Activated CD4-positive, alpha-beta T cell treated with anti-CD3 and anti-CD28 coated beads for 36 hours (primary cell): ENCODE measurements at regions not wholly inside any gene's neighbourhood (a gene's known extent, or its start where the extent isn't known, plus 50 kb on each side); places are given as distances from the start of the nearest gene placed in this dataset.
"Not testable (repeated sequence)": the region's sequence is repeated elsewhere in the genome, so short reads cannot be mapped to it uniquely, and the experiment has no call there.

ENCODE experiments used
- ATAC-seq: fragments of 200-7000 bp; cut with Tn5 transposase; one replicate; pipeline ENCODE4 v1.10.0; 2021; ENCODE audit warnings: mild to moderate bottlenecking, moderate library complexity
- CTCF ChIA-PET: fragments of 350-600 bp; sonication (Branson Sonifier 250); formaldehyde crosslinking; loops from one replicate; lab custom pipeline; 2021; ENCODE audit warnings: antibody characterized with exemption; lab: Charles Lee
- POLR2A ChIA-PET: fragments of 350-600 bp; sonication (Branson Sonifier 250); formaldehyde crosslinking; loops from one replicate; lab custom pipeline; 2021; ENCODE audit warnings: antibody characterized with exemption, inconsistent platforms; lab: Charles Lee
- DNase-seq: peaks from one replicate; pipeline ENCODE4 v3.0.0-alpha.2; 2020
- H3K27ac Mint-ChIP-seq: one replicate; pipeline ENCODE4 v1.8.0; 2021; ENCODE audit warnings: mixed read lengths
- H3K27me3 Mint-ChIP-seq: one replicate; pipeline ENCODE4 v1.8.0; 2021; ENCODE audit warnings: mixed read lengths
- H3K36me3 Mint-ChIP-seq: one replicate; pipeline ENCODE4 v1.8.0; 2021; ENCODE audit warnings: low read depth, mixed read lengths
- H3K4me1 Mint-ChIP-seq: one replicate; pipeline ENCODE4 v1.8.0; 2021; ENCODE audit warnings: mixed read lengths
- H3K4me3 Mint-ChIP-seq: one replicate; pipeline ENCODE4 v1.8.0; 2021; ENCODE audit warnings: mild to moderate bottlenecking, moderate library complexity, mixed read lengths
- H3K9me3 Mint-ChIP-seq: one replicate; pipeline ENCODE4 v1.8.0; 2021; ENCODE audit warnings: low read depth, mixed read lengths
- intact Hi-C, 2 experiments: fragments of 100-400 bp; cut with DNase I in 1 of 2; cut with micrococcal nuclease in 1 of 2; formaldehyde crosslinking; loops; one replicate each; pipeline versions ENCODE4 v1.14.2 to v1.15.1; 2022 to 2024; cut with DNase I, micrococcal nuclease

DNA sequence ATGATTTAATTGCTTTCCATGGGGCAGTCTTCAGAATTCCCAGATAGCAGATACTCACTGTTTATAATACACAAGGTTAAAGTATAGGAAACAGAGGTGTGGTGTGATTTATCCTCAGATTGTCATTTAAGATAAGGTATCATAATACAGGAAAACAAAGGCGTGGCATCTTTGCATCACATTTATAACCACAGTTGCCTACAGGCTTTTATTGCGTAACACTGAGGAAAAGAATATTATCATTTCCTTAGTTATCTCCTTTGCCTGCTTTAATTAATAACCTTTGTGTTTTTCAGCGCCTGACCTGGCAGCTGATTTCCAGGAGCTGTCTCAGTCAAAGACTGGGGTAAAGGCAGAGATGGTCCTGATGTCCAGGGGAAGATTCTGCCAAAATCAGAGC lies 68.8 kb downstream of the SSX7 start:
- no peak overlapping the region for H3K27ac Mint-ChIP-seq
- H3K9me3 Mint-ChIP-seq, result no peaks in the 10 kb centered on the region
- H3K27me3 Mint-ChIP-seq, result peaks cover 3% of the 10 kb centered on the region
- no peaks in the 10 kb centered on the region for H3K36me3 Mint-ChIP-seq
- ChIA-PET POLR2A (no interaction called here), CTCF (no interaction called here)
- no peak for DNase-seq
- intact Hi-C loops, result no loop called here
- H3K4me3 Mint-ChIP-seq, result no peak overlapping the region
- no peaks in the 10 kb centered on the region for H3K4me1 Mint-ChIP-seq
- ATAC-seq, result no peak

DNA sequence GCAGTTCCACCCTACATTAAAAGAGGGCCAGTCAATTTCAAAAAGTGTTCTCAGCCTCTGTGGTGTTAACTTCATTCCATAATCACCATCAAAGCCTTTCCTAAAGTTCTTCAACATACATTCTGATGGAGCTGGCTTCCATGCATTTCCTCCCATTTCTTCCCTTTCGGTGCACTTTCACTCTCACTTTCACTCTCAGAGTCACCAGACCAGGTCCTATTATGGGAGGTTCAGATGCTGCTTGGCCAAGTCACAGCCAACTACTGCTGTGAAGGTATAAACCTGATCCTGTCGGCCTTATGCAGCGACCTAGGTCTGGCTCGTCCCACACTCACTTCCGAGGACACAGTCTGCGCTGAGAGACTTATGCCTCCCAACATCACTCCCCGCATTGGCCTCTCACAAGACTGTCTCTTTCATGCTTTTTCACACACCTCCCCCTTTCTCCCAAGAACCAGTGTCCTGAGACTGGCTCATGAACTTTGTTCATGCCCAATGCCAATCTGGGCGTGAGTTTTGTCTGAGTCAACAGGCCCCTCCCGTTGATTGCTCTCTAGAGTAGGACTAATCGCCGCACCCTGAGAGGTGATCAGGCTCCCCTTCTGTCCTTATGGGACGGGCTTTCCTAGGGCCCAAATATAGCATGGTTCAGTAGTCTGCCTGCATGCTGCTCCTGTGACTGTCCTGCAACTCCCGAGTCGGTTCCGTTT lies 60.8 kb upstream of the XAGE1B start:
- intact Hi-C loops, result no loop called here
- CTCF ChIA-PET, result no interaction called here

DNA sequence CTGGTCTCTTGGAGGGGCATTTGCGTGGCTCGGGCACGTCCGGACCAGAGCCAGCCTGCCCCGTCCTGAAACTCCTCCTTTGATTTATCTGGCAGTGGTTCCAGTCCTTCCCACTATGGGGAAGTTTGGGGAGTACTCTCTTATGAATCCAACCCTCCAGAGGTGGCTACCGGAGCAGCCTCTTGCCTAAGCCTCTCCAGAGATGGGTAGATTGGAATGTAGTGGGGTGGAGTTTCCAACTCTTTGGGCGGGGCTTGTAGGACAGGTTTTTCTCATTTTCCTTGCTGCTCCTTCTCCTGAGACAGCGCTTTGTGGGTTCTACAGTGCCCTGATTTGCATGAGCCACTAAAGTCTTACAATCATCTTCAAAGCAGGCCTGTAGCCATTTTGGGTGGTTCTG lies 60.1 kb upstream of the XAGE1B start:
- H3K9me3 Mint-ChIP-seq, result no peaks in the 10 kb centered on the region
- H3K27me3 Mint-ChIP-seq, result no peaks in the 10 kb centered on the region
- DNase-seq, result no peak
- no peak overlapping the region for H3K4me3 Mint-ChIP-seq
- intact Hi-C loops, result no loop called here
- no peaks in the 10 kb centered on the region for H3K36me3 Mint-ChIP-seq
- no peak overlapping the region for H3K27ac Mint-ChIP-seq
- ChIA-PET POLR2A (no interaction called here), CTCF (no interaction called here)
- no peak for ATAC-seq
- peaks cover 2% of the 10 kb centered on the region for H3K4me1 Mint-ChIP-seq

More for the DNA sequence above, 60.8 kb upstream of the XAGE1B start:
- Mint-ChIP-seq H3K4me1 (peaks cover 2% of the 10 kb centered on the region), H3K9me3 (no peaks in the 10 kb centered on the region), H3K4me3 (no peak overlapping the region), H3K27me3 (no peaks in the 10 kb centered on the region), H3K36me3 (no peaks in the 10 kb centered on the region), H3K27ac (no peak overlapping the region)
- POLR2A ChIA-PET, result no interaction called here
- DNase-seq (no peak), ATAC-seq (no peak)

DNA sequence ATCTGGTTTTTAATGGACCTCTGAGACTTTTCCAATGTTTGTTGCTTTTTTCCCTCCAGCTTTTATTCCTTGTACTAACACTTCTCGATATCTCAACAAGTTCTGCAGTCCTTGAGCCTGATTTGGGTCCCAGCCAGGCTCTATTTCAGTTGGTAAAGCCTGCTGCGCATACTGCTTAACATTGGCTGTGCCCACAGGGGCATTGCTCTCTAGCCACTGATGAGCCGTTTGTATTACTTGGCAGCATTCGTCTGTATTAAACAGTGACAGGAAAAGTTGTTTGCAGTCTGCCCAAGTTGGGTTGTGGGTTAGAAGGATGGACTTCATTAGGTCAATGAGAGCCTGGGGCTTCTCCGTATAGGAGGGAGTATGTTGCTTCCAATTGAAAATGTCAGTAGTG lies 59.6 kb upstream of the XAGE1B start:
- ChIA-PET CTCF (no interaction called here), POLR2A (no interaction called here)
- Mint-ChIP-seq H3K4me1 (peaks cover 2% of the 10 kb centered on the region), H3K4me3 (no peak overlapping the region), H3K27me3 (no peaks in the 10 kb centered on the region), H3K27ac (no peak overlapping the region), H3K9me3 (no peaks in the 10 kb centered on the region), H3K36me3 (no peaks in the 10 kb centered on the region)
- intact Hi-C loops, result no loop called here
- ATAC-seq (no peak), DNase-seq (no peak)

DNA sequence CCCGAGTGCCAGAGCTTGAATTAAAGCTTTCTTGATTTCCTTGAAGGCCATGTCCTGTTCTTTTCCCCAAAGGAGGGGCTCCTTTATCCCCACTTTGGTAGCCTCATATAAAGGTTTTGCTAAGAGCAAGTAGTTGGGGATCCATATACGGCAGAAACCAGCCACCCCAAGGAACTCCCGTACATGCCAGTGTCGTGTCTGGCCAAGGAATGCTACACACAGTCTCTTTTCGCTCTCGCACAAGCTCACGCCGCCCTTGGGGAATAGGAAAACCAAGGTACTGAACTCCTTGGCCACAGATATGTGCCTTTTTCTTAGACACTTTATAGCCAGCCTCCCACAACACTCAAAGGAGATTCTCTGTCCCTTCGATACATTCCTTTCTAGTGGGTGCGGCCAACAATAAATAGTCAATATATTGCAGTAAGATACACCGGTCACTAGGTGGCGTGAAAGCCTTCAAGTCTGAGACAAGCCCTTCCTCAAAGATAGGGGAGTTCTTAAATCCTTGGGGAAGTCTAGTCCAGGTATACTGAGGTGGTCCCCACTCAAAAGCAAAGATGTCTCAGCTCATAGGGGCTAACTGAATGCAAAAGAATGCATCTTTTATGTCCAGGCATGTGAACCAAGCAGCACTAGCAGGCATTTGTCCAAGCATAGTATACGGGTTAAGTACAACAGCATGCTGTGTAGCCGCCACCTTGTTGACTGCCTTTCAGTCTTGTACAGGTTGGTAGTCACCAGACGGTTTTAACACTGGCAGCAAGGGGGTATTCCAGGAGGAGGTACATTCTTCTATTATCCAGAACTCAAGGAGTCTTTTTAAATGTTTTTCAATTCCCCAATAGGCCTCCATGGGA lies 57.8 kb upstream of the XAGE1B start:
- Mint-ChIP-seq H3K4me1 (peaks cover 2% of the 10 kb centered on the region), H3K4me3 (no peak overlapping the region), H3K36me3 (no peaks in the 10 kb centered on the region), H3K27me3 (no peaks in the 10 kb centered on the region), H3K9me3 (no peaks in the 10 kb centered on the region), H3K27ac (no peak overlapping the region)
- ATAC-seq, result no peak
- POLR2A ChIA-PET, result no interaction called here
- CTCF ChIA-PET, result interaction anchor here (0.8 kb wide), 1 partner anchor 21 kb away, joined by 4 read pairs; no protein-coding TSS in a partner anchor
- intact Hi-C loops, result loop anchor here in 1 of 2 experiments (5.0 kb wide), 1 partner anchor 518 kb away; the partner anchor contains the start of gene KANTR
- peak; percentile 45 for DNase-seq

DNA sequence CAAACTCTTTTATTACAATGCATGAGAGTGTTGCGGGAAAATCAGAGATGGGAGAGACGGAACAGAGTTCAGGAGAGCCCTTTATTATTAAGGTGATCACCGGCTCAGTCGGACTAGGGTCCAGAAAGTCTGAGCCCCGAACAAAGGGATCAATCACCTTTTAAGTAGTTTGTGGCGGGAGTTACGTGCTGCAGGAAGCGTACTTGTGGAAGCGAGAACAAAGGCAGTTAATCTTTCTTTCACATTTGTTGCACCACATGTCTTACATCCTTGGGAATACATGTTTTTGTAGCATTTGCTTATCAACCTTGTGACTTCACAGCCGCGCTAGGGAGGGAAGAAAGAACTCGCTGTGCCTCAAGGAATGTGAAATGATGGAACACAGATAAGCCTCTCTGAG lies 51.3 kb upstream of the XAGE1B start:
- H3K9me3 Mint-ChIP-seq, H3K27ac Mint-ChIP-seq, H3K4me1 Mint-ChIP-seq, DNase-seq, H3K36me3 Mint-ChIP-seq, intact Hi-C loops, CTCF ChIA-PET, ATAC-seq, H3K27me3 Mint-ChIP-seq, POLR2A ChIA-PET, H3K4me3 Mint-ChIP-seq: not testable (repeated sequence)
